Ovary (tissue), 3 donors: ENCODE measurements at regions not wholly inside any gene's neighbourhood (a gene's known extent, or its start where the extent isn't known, plus 50 kb on each side); places are given as distances from the start of the nearest gene placed in this dataset.

Source experiments
- EP300 ChIP-seq: sonication (generic); formaldehyde crosslinking; IDR thresholded peaks from one replicate; pipeline ENCODE4 v1.6.1; 2017; ENCODE audit warnings: antibody characterized with exemption
- POLR2A ChIP-seq: fragments of 450-650 bp; IDR thresholded peaks from one replicate; pipeline ENCODE4 v1.6.1; 2017; ENCODE audit warnings: antibody characterized with exemption, mild to moderate bottlenecking, moderate library complexity
- TF ChIP-seq, protein P1 (sequence below), 3 donors: fragments of 450-650 bp in 2 of 3; fragments of 200-600 bp in 1 of 3; IDR thresholded peaks; one replicate each; pipeline versions ENCODE4 v1.5.1 to v1.8.0; 2016 to 2022; ENCODE audit warnings: antibody characterized with exemption in 3 of 3, mild to moderate bottlenecking in 1 of 3
- donor health status: DM: no; HTN: no; CAD: no.

DNA sequence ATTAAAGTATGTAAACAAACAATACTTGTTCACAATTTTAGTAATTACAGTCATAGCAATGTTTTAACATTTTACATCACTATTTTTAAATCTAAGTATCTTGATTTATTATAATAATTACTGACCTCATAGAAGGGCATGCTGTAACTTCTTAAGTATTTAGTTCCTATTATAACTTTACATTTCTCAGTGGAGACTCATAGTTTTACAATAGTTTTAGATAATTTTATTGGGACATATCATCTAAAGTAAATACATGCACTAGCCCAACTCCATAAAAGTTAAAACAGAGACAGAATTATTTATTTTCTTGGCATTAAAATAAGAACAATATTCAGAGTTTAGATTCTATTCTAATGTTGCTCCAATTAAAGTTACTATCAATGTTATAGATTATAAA lies 466.5 kb upstream of the BCHE start:
- TF ChIP-seq, protein P1, sequence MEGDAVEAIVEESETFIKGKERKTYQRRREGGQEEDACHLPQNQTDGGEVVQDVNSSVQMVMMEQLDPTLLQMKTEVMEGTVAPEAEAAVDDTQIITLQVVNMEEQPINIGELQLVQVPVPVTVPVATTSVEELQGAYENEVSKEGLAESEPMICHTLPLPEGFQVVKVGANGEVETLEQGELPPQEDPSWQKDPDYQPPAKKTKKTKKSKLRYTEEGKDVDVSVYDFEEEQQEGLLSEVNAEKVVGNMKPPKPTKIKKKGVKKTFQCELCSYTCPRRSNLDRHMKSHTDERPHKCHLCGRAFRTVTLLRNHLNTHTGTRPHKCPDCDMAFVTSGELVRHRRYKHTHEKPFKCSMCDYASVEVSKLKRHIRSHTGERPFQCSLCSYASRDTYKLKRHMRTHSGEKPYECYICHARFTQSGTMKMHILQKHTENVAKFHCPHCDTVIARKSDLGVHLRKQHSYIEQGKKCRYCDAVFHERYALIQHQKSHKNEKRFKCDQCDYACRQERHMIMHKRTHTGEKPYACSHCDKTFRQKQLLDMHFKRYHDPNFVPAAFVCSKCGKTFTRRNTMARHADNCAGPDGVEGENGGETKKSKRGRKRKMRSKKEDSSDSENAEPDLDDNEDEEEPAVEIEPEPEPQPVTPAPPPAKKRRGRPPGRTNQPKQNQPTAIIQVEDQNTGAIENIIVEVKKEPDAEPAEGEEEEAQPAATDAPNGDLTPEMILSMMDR (IDR thresholded peaks at IDR 0.05): no peak
- TF ChIP-seq POLR2A (no peak), EP300 (no peak)
